WTC11 (cell line): ENCODE measurements at regions not wholly inside any gene's neighbourhood (a gene's known extent, or its start where the extent isn't known, plus 50 kb on each side); places are given as distances from the start of the nearest gene placed in this dataset.

Experiments used
- CTCF ChIP-seq: fragments of 200-600 bp; IDR thresholded peaks from 2 replicates; pipeline ENCODE4 v1.8.0; 2022; ENCODE audit warnings: antibody characterized with exemption
- KAT7 ChIP-seq: sonication (generic); formaldehyde crosslinking; IDR thresholded peaks from 2 replicates; pipeline ENCODE4 v1.8.1; 2023; ENCODE audit warnings: missing genetic modification reagents, mild to moderate bottlenecking, borderline replicate concordance
- ZBTB43 ChIP-seq: sonication (generic); formaldehyde crosslinking; IDR thresholded peaks from 2 replicates; pipeline ENCODE4 v1.8.1; 2023; ENCODE audit warnings: mild to moderate bottlenecking, missing genetic modification reagents

- TF ChIP-seq KAT7 (CRISPR knock-in tag): no peak
- TF ChIP-seq CTCF: no peak
- TF ChIP-seq ZBTB43 (CRISPR knock-in tag): no peak
Measured at GRCh38 chr4:134883831-134884449, 682.4 kb upstream of the PABPC4L start.
